Vagina (tissue), 2 donors: ENCODE measurements at regions not wholly inside any gene's neighbourhood (a gene's known extent, or its start where the extent isn't known, plus 50 kb on each side); places are given as distances from the start of the nearest gene placed in this dataset.

ENCODE experiments used
- POLR2A ChIP-seq, 2 donors: fragments of 450-650 bp; IDR thresholded peaks; one replicate each; pipeline ENCODE4 v1.6.1; 2017; ENCODE audit warnings: antibody characterized with exemption in 2 of 2, mild to moderate bottlenecking in 2 of 2, moderate library complexity in 2 of 2
- TF ChIP-seq, protein P1 (sequence below), 3 experiments: fragments of 450-650 bp in 2 of 3; fragments of 200-600 bp in 1 of 3; sonication (generic) in 1 of 3; IDR thresholded peaks; one replicate each; pipeline ENCODE4 v1.5.1; 2017 to 2019; ENCODE audit warnings: antibody characterized with exemption in 3 of 3, mild to moderate bottlenecking in 2 of 3, moderate library complexity in 2 of 3

DNA sequence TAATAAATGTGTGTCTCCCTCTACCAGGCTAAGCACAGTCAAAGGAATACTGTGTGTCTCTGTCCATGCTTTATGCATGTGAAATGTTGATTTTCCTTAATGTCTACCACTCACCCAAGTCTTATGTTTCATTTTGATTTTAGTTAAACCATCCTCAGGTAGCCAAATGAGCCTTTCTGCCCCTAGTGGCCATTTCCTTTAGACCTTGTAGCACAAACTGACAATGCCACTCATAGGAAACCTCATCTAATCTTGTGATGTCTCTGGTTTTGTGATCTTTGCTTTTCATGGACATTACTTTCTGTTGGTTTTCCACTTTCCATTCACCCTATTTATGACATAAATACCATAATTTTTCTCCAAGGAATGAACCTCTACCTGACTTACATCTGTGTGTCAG, 820.8 kb downstream of the MAT2B start:
- TF ChIP-seq, protein P1, sequence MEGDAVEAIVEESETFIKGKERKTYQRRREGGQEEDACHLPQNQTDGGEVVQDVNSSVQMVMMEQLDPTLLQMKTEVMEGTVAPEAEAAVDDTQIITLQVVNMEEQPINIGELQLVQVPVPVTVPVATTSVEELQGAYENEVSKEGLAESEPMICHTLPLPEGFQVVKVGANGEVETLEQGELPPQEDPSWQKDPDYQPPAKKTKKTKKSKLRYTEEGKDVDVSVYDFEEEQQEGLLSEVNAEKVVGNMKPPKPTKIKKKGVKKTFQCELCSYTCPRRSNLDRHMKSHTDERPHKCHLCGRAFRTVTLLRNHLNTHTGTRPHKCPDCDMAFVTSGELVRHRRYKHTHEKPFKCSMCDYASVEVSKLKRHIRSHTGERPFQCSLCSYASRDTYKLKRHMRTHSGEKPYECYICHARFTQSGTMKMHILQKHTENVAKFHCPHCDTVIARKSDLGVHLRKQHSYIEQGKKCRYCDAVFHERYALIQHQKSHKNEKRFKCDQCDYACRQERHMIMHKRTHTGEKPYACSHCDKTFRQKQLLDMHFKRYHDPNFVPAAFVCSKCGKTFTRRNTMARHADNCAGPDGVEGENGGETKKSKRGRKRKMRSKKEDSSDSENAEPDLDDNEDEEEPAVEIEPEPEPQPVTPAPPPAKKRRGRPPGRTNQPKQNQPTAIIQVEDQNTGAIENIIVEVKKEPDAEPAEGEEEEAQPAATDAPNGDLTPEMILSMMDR (IDR thresholded peaks at IDR 0.05), result no peak
- no peak for TF ChIP-seq POLR2A (IDR thresholded peaks at IDR 0.05)
